H7 (cell line): ENCODE measurements at regions not wholly inside any gene's neighbourhood (a gene's known extent, or its start where the extent isn't known, plus 50 kb on each side); places are given as distances from the start of the nearest gene placed in this dataset.

ENCODE experiments used
- DNase-seq: peaks from one replicate; pipeline ENCODE4 v3.0.0; 2012
- H3K27me3 ChIP-seq: 2 replicates; pipeline ENCODE4 v1.6.0; 2011; ENCODE audit warnings: mild to moderate bottlenecking, low read length; ENCODE audit not compliant: control insufficient read depth, insufficient read depth
- H3K36me3 ChIP-seq: replicated peaks from 2 replicates; pipeline ENCODE4 v1.5.1; 2011; ENCODE audit warnings: low read length; ENCODE audit not compliant: control insufficient read depth, insufficient read depth
- H3K4me3 ChIP-seq: 2 replicates; pipeline ENCODE4 v1.5.1; 2011; ENCODE audit warnings: low read depth, mild to moderate bottlenecking, control low read depth, low read length, moderate library complexity; ENCODE audit not compliant: insufficient read depth

DNA sequence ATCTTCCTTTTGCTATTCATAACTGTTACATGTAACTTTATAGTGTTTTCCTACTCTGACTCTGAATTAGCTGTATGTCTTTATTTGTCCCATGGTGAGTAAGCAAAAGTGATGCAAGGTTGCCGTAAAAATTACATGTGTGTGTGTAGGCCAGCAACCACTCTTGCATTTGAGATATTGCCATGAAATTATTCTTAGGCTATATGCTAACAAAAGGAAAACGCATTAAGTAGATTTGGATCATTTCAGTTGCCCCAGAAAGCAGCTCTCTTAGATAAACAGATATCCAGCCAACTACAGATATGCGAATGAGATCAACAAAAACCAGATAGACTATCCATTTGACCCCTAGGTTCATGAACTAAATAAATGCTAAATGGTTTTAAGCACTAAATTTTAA is 73.6 kb downstream of the CYLC2 start:
- no peaks in the 10 kb centered on the region for H3K27me3 ChIP-seq

DNA sequence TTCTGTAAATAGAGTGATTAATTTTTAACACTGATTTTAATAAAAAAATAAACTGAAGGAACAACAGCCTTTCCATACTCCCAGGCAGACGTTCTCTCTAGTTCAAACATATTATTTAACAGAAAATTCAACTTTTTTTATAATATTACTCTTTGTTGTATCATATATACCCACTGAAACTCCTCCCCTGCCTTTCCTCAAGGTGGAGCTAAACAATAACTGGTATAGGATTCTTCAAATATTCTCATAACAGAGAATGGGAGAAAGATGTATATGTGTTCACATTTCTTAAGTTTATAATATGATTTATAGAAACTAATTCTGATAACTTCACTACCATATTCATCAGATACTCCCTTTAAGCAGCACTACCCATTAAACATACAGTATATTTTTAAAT is 83.4 kb downstream of the CYLC2 start:
- Histone ChIP-seq H3K27me3 (no peaks in the 10 kb centered on the region), H3K4me3 (no peak overlapping the region), H3K36me3 (no peaks in the 10 kb centered on the region)
- DNase-seq = no peak

More for the DNA sequence above, 73.6 kb downstream of the CYLC2 start:
- Histone ChIP-seq H3K36me3 (no peaks in the 10 kb centered on the region), H3K4me3 (no peak overlapping the region)
- DNase-seq = no peak

DNA sequence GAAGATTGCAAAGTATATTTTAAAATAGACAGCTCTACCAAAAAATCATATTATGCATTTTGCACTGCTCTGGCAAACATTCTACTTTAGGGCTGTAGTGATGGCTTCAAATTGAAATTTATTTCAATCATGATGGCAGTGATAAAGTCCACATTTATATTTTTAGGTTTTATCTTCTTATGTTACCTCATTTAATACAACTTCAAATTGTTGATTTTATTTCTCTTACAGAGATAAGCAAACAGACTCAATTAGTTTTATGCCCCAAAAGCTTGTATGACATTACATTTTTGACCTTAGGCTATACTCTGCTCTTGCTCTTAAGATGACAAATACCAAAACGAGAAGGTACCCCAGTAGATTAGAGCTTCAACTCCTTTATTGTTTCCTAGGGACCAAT is 87.4 kb downstream of the CYLC2 start:
- Histone ChIP-seq H3K4me3 (no peak overlapping the region), H3K36me3 (no peaks in the 10 kb centered on the region), H3K27me3 (no peaks in the 10 kb centered on the region)
- DNase-seq = no peak

DNA sequence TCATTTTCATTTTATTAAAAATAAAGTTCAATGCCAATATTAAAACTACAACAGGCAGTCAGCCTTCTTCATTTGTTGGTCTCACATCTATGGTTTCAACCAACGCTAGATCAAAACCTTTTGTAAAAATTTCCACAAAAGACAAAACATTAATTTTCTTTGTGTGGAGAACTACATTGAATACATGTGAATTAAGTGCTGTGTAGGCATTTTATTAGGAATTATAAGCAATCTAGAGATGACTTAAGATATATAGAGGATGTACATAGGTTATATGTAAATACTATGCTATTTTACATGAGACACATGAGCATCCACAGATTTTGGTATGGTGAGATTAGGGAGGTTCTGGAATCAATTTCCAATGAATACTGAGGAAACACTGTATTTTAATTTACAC is 94.2 kb downstream of the CYLC2 start:
- no peak for DNase-seq
- H3K4me3 ChIP-seq = no peak overlapping the region
- H3K27me3 ChIP-seq = no peaks in the 10 kb centered on the region
- H3K36me3 ChIP-seq = no peaks in the 10 kb centered on the region

DNA sequence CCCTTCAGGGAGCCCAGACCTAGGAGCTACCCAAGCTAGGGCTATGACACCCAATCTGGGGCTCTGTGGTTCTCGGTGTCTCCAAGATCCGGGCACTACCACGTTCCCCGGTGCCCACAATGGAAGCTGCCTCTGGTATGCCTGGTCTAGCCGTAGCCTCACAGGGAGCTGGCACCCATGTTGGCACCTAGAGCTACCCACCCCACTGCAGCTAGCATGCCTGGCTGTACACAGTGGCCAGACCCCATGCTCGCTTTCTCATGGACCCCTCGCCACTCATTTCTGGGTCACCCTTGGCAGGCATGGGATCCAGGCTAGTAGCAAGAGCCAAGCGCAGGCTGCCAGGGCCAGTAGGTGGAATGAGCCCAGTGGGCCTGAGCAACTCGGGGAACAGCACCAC is 109.0 kb downstream of the CYLC2 start:
- Histone ChIP-seq H3K4me3 (no peak overlapping the region), H3K36me3 (no peaks in the 10 kb centered on the region), H3K27me3 (no peaks in the 10 kb centered on the region)
- DNase-seq = no peak

DNA sequence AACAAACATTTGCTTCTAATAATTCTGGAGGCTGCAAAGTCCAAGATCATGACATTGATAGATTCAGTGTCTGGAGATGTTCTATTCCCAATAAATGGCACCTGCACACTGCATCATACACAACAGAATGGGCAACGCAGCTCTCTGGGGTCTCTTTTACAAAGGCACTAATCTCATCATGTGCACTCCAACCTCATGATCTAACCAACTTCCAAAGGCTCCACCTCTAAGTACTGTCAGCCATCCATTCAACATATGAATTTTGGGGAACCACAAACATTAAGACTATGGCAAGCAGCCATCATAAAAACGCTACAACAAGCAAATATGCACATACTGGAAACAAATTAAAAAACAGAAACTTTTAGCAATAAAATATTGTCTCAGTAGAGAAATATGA is 121.1 kb downstream of the CYLC2 start:
- H3K27me3 ChIP-seq = no peaks in the 10 kb centered on the region
- H3K36me3 ChIP-seq = no peaks in the 10 kb centered on the region
- no peak for DNase-seq
- no peak overlapping the region for H3K4me3 ChIP-seq

DNA sequence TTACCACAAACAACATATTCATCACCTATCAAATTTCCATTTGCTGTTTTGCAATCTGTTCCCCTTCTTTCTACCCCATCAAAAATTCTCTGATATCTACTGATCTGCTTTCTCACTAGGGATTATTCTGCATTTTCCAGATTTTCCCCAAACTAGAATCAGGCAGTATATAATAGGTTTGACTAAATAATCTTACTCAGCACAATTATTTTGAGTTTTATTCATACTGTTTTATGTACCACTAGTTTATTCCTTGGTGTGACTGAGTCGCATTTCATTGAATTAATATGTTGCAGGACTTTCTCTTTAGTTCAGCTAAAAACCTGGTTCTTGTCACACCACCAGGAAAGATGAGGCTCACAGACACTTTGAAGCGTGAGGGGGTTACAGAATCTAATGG is 131.4 kb downstream of the CYLC2 start:
- H3K4me3 ChIP-seq = no peak overlapping the region
- no peaks in the 10 kb centered on the region for H3K36me3 ChIP-seq
- no peaks in the 10 kb centered on the region for H3K27me3 ChIP-seq
- DNase-seq = no peak

DNA sequence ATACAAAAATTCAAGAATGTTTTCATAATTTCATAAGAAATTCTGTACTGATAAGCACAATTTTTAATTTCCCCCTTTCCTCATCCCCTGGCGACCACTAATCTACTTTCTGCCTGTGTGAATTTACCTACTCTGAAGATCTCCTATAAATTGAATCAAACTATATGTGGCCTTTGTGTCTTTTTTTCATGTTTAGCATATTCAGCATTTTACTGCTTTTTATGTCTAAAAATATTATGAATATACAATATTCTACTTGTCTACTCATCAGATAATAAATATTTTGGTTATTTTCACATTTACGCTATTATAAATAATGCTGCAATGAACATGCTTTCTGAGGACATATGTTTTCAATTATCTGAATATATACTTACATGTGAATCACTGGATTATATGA is 144.8 kb downstream of the CYLC2 start:
- Histone ChIP-seq H3K27me3 (no peaks in the 10 kb centered on the region), H3K4me3 (no peak overlapping the region)
- no peak for DNase-seq

DNA sequence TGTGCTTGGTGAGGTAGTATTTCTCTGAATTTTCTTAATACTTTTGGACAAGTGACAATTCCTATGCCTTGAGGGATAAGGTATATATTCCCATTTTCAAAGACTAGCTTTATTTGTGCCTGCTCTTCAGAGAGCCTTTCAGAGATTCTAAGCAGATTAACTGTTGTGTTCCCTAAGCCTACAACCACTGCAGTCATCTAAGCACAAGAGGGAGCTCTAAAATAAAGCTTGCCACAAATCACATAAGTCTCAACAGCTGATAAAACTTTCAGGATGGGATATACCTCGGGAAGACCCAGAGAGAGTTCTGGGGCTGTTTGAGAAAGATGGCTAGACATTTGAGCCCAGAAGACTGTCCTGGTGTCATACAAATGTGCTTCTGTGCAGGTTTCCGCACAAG is 157.3 kb downstream of the CYLC2 start:
- H3K36me3 ChIP-seq = no peaks in the 10 kb centered on the region
- no peaks in the 10 kb centered on the region for H3K27me3 ChIP-seq
- H3K4me3 ChIP-seq = no peak overlapping the region
- peak; percentile 1 for DNase-seq

More for the DNA sequence above, 144.8 kb downstream of the CYLC2 start:
- no peaks in the 10 kb centered on the region for H3K36me3 ChIP-seq

DNA sequence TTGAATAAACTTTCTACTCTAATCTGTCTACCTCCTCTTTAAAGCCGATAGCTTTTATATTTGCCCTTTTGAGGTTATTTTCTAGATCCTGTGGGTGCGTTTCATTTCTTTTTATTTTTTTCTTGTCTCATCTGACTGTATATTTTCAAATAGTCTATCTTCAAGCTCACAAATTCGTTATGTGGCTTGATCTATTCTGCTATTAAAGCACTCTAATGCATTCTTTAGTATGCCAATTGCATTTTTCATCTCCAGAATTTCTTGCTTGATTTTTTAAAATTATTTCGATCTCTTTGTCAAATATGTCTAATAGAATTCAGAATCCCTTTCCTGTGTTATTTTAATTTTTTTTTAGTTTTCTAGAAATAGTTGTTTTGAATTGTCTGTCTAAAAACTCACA is 172.4 kb downstream of the CYLC2 start:
- H3K36me3 ChIP-seq = no peaks in the 10 kb centered on the region
- H3K27me3 ChIP-seq = no peaks in the 10 kb centered on the region
- no peak overlapping the region for H3K4me3 ChIP-seq
- DNase-seq = no peak

DNA sequence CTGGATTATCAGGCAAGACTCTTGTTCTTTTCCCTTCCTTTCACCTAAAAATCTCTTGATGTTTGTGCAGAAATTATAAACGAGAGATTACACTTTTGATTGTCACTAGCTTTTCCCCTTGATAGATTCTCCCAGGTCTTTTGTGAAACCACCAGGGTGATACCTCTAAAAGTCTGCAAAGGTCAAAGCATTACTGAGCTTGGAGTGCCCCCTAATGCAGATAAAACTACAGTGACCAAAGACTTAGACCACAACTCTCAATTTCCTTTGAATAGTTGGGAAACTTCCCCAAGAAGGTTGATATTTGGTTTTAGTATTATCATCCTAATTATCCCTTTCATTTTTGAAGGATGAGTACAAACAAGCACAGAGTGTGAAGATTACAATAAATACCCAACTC is 173.1 kb downstream of the CYLC2 start:
- Histone ChIP-seq H3K27me3 (no peaks in the 10 kb centered on the region), H3K36me3 (no peaks in the 10 kb centered on the region), H3K4me3 (no peak overlapping the region)
- no peak for DNase-seq

DNA sequence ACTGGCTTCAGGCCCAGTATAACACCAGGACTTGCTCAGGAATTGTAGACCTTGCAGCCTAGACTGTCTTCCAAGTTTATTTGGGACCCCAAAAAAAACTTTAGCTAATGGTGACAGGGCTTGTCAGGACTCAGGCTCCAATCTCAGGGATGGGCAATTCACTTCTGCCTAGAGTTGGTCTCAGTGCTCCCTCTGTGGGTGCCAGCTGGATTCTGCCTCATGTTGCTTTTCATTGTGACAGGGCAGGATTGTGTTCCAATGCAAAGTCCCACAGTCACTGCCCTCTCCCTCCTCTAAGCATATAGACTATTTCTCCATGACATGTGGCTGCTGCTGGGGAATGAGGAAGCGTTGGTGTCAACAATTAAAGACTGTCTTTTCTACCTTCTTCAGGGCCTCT is 174.7 kb downstream of the CYLC2 start:
- no peaks in the 10 kb centered on the region for H3K27me3 ChIP-seq

DNA sequence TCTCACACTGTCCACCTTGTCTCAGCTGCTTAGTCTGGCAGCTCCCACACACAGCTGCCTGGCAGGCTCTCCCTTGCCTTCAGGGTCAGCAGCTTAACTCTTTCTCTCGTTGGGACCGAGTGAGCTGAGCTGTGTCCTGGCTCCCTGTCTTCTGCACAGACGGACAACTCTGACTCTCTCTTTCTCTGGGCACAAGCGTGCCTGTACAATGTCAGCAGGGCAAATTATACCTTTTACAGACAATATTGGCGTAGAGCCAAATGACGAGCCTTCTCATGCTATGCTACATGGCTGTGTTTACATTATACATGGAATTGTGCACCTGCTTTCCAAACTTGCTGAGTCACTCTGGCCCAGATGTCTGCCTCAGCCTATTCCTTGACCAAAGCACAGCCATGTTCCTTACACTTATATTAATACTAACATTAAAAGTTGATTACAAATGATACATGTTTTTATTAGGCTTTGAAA is 188.6 kb downstream of the CYLC2 start:
- Histone ChIP-seq H3K36me3 (no peaks in the 10 kb centered on the region), H3K4me3 (no peak overlapping the region), H3K27me3 (no peaks in the 10 kb centered on the region)
- DNase-seq = no peak

More for the DNA sequence above, 174.7 kb downstream of the CYLC2 start:
- DNase-seq = no peak
- no peaks in the 10 kb centered on the region for H3K36me3 ChIP-seq
- H3K4me3 ChIP-seq = no peak overlapping the region

DNA sequence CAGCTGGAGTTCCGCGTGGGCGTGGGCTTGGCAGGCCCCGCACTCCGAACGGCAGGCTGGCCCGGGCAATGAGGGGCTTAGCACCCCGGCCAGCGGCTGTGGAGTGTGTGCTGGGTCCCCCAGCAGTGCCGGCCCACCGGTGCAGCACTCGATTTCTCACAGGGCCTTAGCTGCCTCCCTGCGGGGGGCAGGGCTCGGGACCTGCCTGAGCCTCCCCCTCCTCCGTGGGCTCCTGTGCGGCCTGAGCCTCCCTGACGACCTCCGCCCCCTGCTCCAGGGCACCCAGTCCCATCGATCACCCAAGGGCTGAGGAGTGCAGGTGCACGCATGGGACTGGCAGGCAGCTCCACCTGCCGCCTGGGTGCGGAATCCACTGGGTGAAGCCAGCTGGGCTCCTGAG is 191.8 kb downstream of the CYLC2 start:
- Histone ChIP-seq H3K4me3 (no peak overlapping the region), H3K36me3 (no peaks in the 10 kb centered on the region)

DNA sequence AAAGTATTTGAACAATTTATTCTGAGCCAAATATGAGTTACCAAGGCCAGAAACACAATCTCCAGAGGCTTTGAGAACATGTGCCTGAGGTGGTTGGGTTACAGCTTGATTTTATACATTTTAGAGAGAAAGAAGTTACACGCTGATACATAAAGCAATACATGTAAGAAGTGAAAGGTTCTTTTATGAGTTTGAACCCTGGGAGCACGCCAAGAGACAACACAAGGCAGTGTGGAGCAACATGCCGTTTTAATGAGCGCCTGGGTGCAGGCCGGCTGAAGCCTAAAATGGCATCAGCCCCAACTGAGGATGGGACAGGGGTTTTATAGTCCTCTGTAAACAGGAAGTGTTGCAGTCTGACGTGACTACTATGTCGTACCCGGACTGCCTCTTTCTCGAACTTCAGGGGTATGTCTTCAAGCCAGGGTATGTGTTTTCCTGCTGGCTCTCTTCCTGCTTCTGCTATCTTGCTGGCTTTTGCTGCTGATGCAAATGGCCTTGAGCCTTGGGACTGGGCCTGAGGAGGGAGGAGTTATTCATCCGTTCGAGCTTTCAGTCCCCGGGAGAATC is 193.7 kb downstream of the CYLC2 start:
- DNase-seq = no peak
- H3K4me3 ChIP-seq = no peak overlapping the region
- no peaks in the 10 kb centered on the region for H3K27me3 ChIP-seq
- no peaks in the 10 kb centered on the region for H3K36me3 ChIP-seq

More for the DNA sequence above, 191.8 kb downstream of the CYLC2 start:
- H3K27me3 ChIP-seq = no peaks in the 10 kb centered on the region
- no peak for DNase-seq

DNA sequence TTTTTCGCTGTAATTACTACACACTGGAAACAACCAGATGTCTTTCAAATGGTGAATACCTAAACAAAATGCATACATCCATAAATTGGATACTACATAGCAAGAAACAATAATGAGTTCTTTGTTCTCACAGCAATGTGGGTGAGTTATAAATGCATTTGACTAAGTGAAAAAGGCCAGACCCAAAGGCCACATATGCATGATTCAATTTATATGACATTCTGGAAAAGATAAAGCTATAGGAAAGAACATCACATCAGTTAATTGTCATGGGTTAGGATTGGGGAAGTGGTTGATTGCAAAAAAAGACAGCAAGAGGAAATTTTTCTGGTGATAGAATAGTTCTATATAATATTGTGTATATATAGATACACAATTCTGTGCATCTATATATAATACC is 198.9 kb downstream of the CYLC2 start:
- H3K36me3 ChIP-seq = no peaks in the 10 kb centered on the region
- no peak for DNase-seq
- no peaks in the 10 kb centered on the region for H3K27me3 ChIP-seq
- H3K4me3 ChIP-seq = no peak overlapping the region
